AG04450 (cell line): ENCODE measurements at regions not wholly inside any gene's neighbourhood (a gene's known extent, or its start where the extent isn't known, plus 50 kb on each side); places are given as distances from the start of the nearest gene placed in this dataset.

Experiments
- CTCF ChIA-PET: fragments of 300-600, 350-600 bp; formaldehyde crosslinking; extraction: SDS; loops from one replicate; lab custom pipeline; 2022; ENCODE audit warnings: antibody characterized with exemption, inconsistent platforms; lab: Charles Lee
- POLR2A ChIA-PET: fragments of 350-600 bp; formaldehyde crosslinking; extraction: SDS; loops from one replicate; lab custom pipeline; 2021; ENCODE audit warnings: antibody characterized with exemption, inconsistent platforms; lab: Yijun Ruan, JAX
- DNase-seq: peaks from one replicate; pipeline ENCODE4 v3.0.0-alpha.2; 2011; ENCODE audit warnings: low read depth, low spot score
- H3K27ac ChIP-seq: one replicate; pipeline ENCODE4 v1.5.1; 2012; ENCODE audit warnings: low read depth, low read length, control low read depth
- H3K27me3 ChIP-seq: one replicate; pipeline ENCODE4 v1.6.0; 2012; ENCODE audit warnings: low read length; ENCODE audit not compliant: control insufficient read depth, insufficient read depth
- H3K4me3 ChIP-seq: 2 replicates; pipeline ENCODE4 v1.5.1; 2011; ENCODE audit warnings: mild to moderate bottlenecking, low read depth, low read length, control low read depth
- H3K9me3 ChIP-seq: 2 replicates; pipeline ENCODE4 v1.5.1; 2012; ENCODE audit warnings: low read length; ENCODE audit not compliant: control insufficient read depth, insufficient read depth
- CTCF ChIP-seq: IDR thresholded peaks from 2 replicates; pipeline ENCODE4 v1.5.1; 2011; ENCODE audit warnings: low read depth, low read length, control low read depth, inconsistent platforms

- POLR2A ChIA-PET: interaction anchor here (0.6 to 1.6 kb wide), 2 partner anchors 57 to 230 kb away, joined by 3 read pairs; partner anchors contain the start of gene FST
- Histone ChIP-seq H3K9me3 (no peaks in the 10 kb centered on the region), H3K27me3 (no peaks in the 10 kb centered on the region), H3K4me3 (no peak overlapping the region), H3K27ac (peak overlapping the region; percentile 59)
- TF ChIP-seq CTCF: no peak
- CTCF ChIA-PET: interaction anchor here (0.8 to 1.3 kb wide), 2 partner anchors 12 to 80 kb away, joined by 3 to 5 read pairs; no protein-coding TSS in a partner anchor
- DNase-seq: no peak
Observed at GRCh38 chr5:53250201-53250550, 140.6 kb upstream of the MOCS2 start.

GRCh38 chr5:53253421-53253871, 143.9 kb upstream of the MOCS2 start:
- peak; percentile 61 for DNase-seq

DNA sequence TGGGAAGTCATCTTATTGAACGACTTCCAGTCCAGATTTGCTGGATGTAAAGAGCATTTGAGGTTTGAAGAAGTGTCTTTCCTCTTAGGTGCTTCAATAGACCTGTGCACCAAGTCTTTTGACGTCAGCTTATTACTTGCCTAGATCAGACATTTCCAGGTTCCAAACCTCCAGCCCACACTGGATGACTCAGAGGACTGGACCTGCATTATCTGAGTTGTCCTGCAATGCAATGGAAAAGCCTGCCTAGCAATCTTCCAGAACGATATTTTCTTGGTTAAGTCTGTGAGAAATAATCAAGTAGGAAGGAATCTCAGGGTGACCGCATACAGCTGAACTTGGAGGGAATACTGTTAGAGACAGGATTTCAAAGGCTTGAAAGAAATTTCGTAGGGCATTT, 147.2 kb upstream of the MOCS2 start:
- no peaks in the 10 kb centered on the region; the same call in 1 of the 2 replicates for H3K9me3 ChIP-seq
- no peak overlapping the region for H3K4me3 ChIP-seq
- no peak overlapping the region for H3K27ac ChIP-seq
- POLR2A ChIA-PET: no interaction called here
- CTCF ChIA-PET: no interaction called here
- no peaks in the 10 kb centered on the region for H3K27me3 ChIP-seq
- peak; percentile 27 for DNase-seq
- TF ChIP-seq CTCF: no peak

More at GRCh38 chr5:53253421-53253871, 143.9 kb upstream of the MOCS2 start:
- Histone ChIP-seq H3K9me3 (no peaks in the 10 kb centered on the region), H3K27ac (no peak overlapping the region), H3K27me3 (no peaks in the 10 kb centered on the region), H3K4me3 (no peak overlapping the region)
- TF ChIP-seq CTCF: no peak
- ChIA-PET POLR2A (interaction anchor here (1.5 kb wide), 2 partner anchors 81 to 228 kb away, joined by 4 read pairs; partner anchors contain the start of gene FST), CTCF (no interaction called here)

DNA sequence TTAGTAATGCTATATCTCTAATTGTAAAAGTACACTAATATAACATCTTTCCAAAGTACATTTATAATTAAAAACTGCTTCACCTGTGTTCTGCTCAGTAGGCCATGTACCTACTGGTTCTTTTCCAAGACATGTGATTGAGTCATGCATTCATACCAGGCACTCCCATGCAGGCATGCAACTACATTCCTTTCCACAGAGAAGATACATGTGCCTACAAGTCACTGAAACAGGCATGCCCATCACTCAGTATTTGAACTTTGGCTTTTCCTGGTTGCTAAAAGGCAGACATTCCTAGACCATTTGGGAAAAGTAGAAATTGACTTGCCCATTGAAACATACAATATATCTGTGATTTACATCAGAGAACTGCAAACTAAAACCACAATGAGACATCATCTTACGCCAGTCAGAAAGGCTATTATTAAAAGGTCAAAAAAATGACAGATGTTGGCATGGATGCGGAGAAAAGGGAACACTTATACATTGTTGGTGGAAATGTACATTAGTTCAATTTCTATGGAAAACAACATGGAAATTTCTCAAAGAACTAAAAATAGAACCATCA, 148.3 kb upstream of the MOCS2 start:
- POLR2A ChIA-PET: no interaction called here
- no peaks in the 10 kb centered on the region for H3K27me3 ChIP-seq
- DNase-seq: no peak
- no peak overlapping the region for H3K27ac ChIP-seq
- no peak overlapping the region for H3K4me3 ChIP-seq
- CTCF ChIA-PET: no interaction called here
- no peak for TF ChIP-seq CTCF
- no peaks in the 10 kb centered on the region; the same call in 1 of the 2 replicates for H3K9me3 ChIP-seq

- H3K9me3 ChIP-seq: no peaks in the 10 kb centered on the region; the same call in 1 of the 2 replicates
- DNase-seq: no peak
- no peak overlapping the region for H3K4me3 ChIP-seq
- ChIA-PET POLR2A (no interaction called here), CTCF (interaction anchor here (1.2 kb wide), 1 partner anchor 172 kb away, joined by 5 read pairs; no protein-coding TSS in a partner anchor)
- no peaks in the 10 kb centered on the region for H3K27me3 ChIP-seq
- TF ChIP-seq CTCF: no peak
- H3K27ac ChIP-seq: no peak overlapping the region
Observed at GRCh38 chr5:53259176-53259575, 149.6 kb upstream of the MOCS2 start.
